ENCODE measurements at regions not wholly inside any gene's neighbourhood (a gene's known extent, or its start where the extent isn't known, plus 50 kb on each side); places are given as distances from the start of the nearest gene placed in this dataset.

DNA sequence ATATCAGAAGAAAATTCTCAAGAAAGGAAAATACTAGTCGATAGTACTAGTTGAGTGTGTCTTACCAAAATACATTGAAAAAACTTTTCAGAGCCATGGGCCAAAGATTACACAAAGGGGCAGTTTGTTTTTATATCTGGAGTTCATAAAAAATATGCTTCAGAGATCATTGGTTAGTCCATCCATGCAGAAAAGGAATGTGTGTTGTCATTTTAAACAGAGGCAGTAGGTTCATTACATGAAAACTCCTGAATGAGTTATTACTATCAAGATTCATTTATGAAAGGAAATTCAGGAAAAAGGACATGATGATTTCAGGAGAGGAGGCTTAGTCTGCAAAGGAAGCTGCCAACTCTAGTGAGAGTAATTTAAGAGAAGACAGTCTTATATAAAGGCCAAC is 354.8 kb downstream of the AEBP2 start:
- H3K36me3 ChIP-seq (ENCODE audit: control insufficient read depth in 2 of 2, insufficient read depth in 2 of 2, low read length in 2 of 2) = no peaks in the 10 kb centered on the region
- H3K9me3 ChIP-seq (ENCODE audit: control insufficient read depth in 2 of 2, low read length in 2 of 2) = no peaks in the 10 kb centered on the region
- H3K9ac ChIP-seq (ENCODE audit: low read length in 2 of 2) = no peak overlapping the region
- H3K4me3 ChIP-seq (ENCODE audit: low read length in 2 of 2) = no peak overlapping the region
- no peaks in the 10 kb centered on the region for H3K27me3 ChIP-seq (ENCODE audit: control insufficient read depth in 1 of 2, insufficient read depth in 2 of 2, low read length in 2 of 2)
- no peak overlapping the region for H3K27ac ChIP-seq (ENCODE audit: low read length)
- H3K4me1 ChIP-seq (ENCODE audit: control insufficient read depth, insufficient read depth, low read length) = no peaks in the 10 kb centered on the region

DNA sequence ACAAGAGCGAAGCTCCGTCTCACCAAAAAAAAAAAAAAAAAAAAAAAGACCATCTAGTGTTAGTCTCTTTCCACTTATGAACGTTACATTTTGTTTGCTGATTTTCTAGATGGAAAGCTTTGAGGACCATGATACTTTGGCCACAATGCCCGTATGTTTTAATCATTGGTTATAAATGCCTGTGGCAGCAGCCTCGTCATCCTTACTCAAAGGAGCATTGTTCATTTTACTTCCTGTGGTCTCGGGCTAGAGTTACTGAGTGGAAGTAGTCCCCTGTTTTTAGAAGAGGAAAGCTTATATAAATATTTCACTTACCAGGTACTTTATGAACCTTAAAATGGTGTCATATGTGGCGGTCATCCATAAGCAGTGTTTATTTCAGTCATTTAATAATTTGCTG is 359.9 kb downstream of the AEBP2 start:
- no peaks in the 10 kb centered on the region for H3K4me1 ChIP-seq (ENCODE audit: control insufficient read depth, insufficient read depth, low read length)
- no peak overlapping the region for H3K27ac ChIP-seq (ENCODE audit: low read length)

DNA sequence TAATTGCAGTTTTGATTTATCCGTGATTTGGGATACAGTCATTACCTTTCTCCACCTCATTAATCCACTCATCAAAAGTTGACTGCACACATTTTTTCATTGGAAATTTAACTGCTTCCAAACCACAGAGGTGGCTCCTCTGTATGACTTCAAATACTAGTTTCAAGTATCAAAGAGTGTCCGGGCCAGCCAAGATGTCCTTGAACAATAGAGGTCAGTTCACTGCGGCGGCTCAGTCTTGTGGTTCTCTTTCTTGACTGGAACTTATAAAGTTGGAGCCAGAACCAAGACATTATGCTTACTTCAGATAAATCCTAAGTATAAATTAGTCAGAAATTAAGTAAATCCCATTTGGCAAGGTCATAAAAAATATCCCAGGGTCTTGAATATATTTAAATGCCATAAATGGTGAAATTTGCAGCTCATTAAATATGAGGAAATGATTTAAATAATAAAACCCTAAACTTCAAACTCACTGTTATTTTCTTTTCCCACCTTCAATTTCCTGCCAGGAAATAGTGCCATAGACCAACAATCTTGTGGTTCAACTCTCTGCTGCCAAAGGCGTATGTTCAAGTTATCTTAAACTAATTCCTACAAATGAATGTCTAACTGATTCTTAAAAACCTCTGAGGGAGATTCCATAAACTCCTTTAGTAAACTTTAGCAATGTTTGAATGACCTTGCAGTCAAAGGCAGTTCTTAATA is 360.8 kb downstream of the AEBP2 start:
- Histone ChIP-seq H3K27ac (ENCODE audit: low read length) (no peak overlapping the region), H3K9ac (ENCODE audit: low read length in 2 of 2) (no peak overlapping the region), H3K27me3 (ENCODE audit: control insufficient read depth in 1 of 2, insufficient read depth in 2 of 2, low read length in 2 of 2) (no peaks in the 10 kb centered on the region), H3K36me3 (ENCODE audit: control insufficient read depth in 2 of 2, insufficient read depth in 2 of 2, low read length in 2 of 2) (no peaks in the 10 kb centered on the region), H3K9me3 (ENCODE audit: control insufficient read depth in 2 of 2, low read length in 2 of 2) (no peaks in the 10 kb centered on the region), H3K4me1 (ENCODE audit: control insufficient read depth, insufficient read depth, low read length) (no peaks in the 10 kb centered on the region), H3K4me3 (ENCODE audit: low read length in 2 of 2) (no peak overlapping the region)

More for the DNA sequence above, 359.9 kb downstream of the AEBP2 start:
- no peak overlapping the region for H3K4me3 ChIP-seq (ENCODE audit: low read length in 2 of 2)
- H3K9me3 ChIP-seq (ENCODE audit: control insufficient read depth in 2 of 2, low read length in 2 of 2) = no peaks in the 10 kb centered on the region
- H3K9ac ChIP-seq (ENCODE audit: low read length in 2 of 2) = no peak overlapping the region
- no peaks in the 10 kb centered on the region for H3K36me3 ChIP-seq (ENCODE audit: control insufficient read depth in 2 of 2, insufficient read depth in 2 of 2, low read length in 2 of 2)
- no peaks in the 10 kb centered on the region for H3K27me3 ChIP-seq (ENCODE audit: control insufficient read depth in 1 of 2, insufficient read depth in 2 of 2, low read length in 2 of 2)

DNA sequence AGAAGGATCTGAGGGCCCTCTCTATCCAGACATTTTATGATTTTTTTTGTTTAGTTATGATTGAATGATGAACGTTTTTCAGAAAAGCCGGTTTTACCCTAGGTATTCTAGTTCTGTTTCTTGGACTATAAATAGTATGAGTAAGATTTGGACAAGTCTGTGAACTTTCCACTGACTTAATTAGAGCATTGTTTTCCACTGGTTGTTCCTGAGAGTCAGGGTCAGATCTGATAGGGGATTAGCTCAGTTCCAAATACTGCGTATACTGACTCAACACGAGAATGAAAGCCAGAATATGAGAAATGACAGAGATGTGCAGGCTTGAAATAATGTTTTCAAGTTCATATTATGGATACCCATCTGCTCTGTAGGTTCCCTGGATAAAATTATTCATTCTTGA is 361.6 kb downstream of the AEBP2 start:
- H3K27me3 ChIP-seq (ENCODE audit: control insufficient read depth in 1 of 2, insufficient read depth in 2 of 2, low read length in 2 of 2) = no peaks in the 10 kb centered on the region
- no peaks in the 10 kb centered on the region for H3K36me3 ChIP-seq (ENCODE audit: control insufficient read depth in 2 of 2, insufficient read depth in 2 of 2, low read length in 2 of 2)
- H3K4me3 ChIP-seq (ENCODE audit: low read length in 2 of 2) = no peak overlapping the region
- H3K4me1 ChIP-seq (ENCODE audit: control insufficient read depth, insufficient read depth, low read length) = no peaks in the 10 kb centered on the region
- no peak overlapping the region for H3K9ac ChIP-seq (ENCODE audit: low read length in 2 of 2)
- H3K9me3 ChIP-seq (ENCODE audit: control insufficient read depth in 2 of 2, low read length in 2 of 2) = no peaks in the 10 kb centered on the region
- no peak overlapping the region for H3K27ac ChIP-seq (ENCODE audit: low read length)

DNA sequence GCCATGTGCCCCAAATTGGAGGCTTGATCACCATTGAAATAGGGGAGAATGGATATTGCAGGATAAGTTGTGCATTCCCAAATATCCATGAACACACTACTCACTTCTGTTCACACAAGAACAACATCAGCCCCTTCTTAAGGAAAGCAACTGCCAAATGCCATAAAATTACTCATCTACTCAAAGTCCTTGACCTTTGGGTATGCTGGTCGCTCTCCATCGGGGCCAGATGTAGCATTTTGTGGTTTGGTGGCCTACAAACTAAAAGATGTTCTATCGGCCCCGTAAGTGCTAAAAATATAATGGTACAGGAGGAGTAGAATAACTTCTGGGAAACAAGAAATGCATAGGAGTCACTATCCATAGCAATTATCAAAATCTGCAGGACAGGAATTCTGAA is 362.6 kb downstream of the AEBP2 start:
- Histone ChIP-seq H3K4me1 (ENCODE audit: control insufficient read depth, insufficient read depth, low read length) (no peaks in the 10 kb centered on the region), H3K4me3 (ENCODE audit: low read length in 2 of 2) (no peak overlapping the region), H3K27ac (ENCODE audit: low read length) (no peak overlapping the region), H3K27me3 (ENCODE audit: control insufficient read depth in 1 of 2, insufficient read depth in 2 of 2, low read length in 2 of 2) (no peaks in the 10 kb centered on the region), H3K36me3 (ENCODE audit: control insufficient read depth in 2 of 2, insufficient read depth in 2 of 2, low read length in 2 of 2) (no peaks in the 10 kb centered on the region), H3K9ac (ENCODE audit: low read length in 2 of 2) (no peak overlapping the region), H3K9me3 (ENCODE audit: control insufficient read depth in 2 of 2, low read length in 2 of 2) (no peaks in the 10 kb centered on the region)

DNA sequence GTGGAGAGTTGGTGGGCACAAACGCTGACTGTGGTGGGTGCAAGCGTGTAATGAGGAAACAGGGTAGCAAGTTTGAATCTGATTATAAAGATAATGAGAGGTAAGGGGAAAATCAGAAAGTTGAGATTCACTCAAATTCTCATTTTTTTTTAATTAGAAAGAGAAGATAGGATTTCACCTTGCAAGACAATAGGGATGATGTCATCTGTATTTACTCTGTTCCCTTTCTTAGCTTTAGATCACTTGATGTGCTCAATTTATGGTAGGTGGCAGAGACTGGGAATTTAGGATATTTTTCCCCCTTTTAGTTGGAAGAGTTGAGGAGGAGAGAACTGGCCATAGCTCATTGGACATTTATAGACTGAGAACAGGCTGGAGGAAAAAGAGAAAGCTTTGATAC is 363.6 kb downstream of the AEBP2 start:
- no peaks in the 10 kb centered on the region for H3K27me3 ChIP-seq (ENCODE audit: control insufficient read depth in 1 of 2, insufficient read depth in 2 of 2, low read length in 2 of 2)
- H3K9ac ChIP-seq (ENCODE audit: low read length in 2 of 2) = no peak overlapping the region
- H3K27ac ChIP-seq (ENCODE audit: low read length) = no peak overlapping the region
- H3K4me3 ChIP-seq (ENCODE audit: low read length in 2 of 2) = no peak overlapping the region
- no peaks in the 10 kb centered on the region for H3K9me3 ChIP-seq (ENCODE audit: control insufficient read depth in 2 of 2, low read length in 2 of 2)
- H3K4me1 ChIP-seq (ENCODE audit: control insufficient read depth, insufficient read depth, low read length) = no peaks in the 10 kb centered on the region
- no peaks in the 10 kb centered on the region for H3K36me3 ChIP-seq (ENCODE audit: control insufficient read depth in 2 of 2, insufficient read depth in 2 of 2, low read length in 2 of 2)

- H3K27ac ChIP-seq (ENCODE audit: low read length) = no peak overlapping the region
- no peaks in the 10 kb centered on the region for H3K4me1 ChIP-seq (ENCODE audit: control insufficient read depth, insufficient read depth, low read length)
- H3K4me3 ChIP-seq (ENCODE audit: low read length in 2 of 2) = no peak overlapping the region
- H3K27me3 ChIP-seq (ENCODE audit: control insufficient read depth in 1 of 2, insufficient read depth in 2 of 2, low read length in 2 of 2) = no peaks in the 10 kb centered on the region
- H3K36me3 ChIP-seq (ENCODE audit: control insufficient read depth in 2 of 2, insufficient read depth in 2 of 2, low read length in 2 of 2) = no peaks in the 10 kb centered on the region
- H3K9ac ChIP-seq (ENCODE audit: low read length in 2 of 2) = no peak overlapping the region
- H3K9me3 ChIP-seq (ENCODE audit: control insufficient read depth in 2 of 2, low read length in 2 of 2) = peaks cover 0 to 4% of the 10 kb centered on the region in 2 donors
Observed at GRCh38 chr12:19804737-19805136, 365.4 kb downstream of the AEBP2 start.

DNA sequence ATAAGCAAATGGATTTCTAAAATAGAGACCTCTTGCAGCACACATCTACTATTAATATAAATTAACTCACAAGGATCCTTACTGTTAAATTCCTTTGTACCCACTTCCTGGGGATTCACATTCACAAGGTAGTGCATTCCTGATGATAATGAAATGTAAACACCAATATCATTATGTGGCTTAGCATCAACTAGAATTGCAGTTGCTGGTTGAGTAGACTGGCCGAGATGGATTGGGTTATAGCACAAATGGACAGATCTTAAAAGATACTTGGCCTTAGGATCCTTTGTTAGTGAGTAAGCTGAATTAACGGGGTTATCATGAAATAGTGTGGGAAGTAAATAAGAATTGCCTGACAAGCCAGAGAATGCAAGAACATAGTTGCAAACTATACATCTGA is 369.1 kb downstream of the AEBP2 start:
- no peak overlapping the region for H3K9ac ChIP-seq (ENCODE audit: low read length in 2 of 2)
- no peaks in the 10 kb centered on the region for H3K27me3 ChIP-seq (ENCODE audit: control insufficient read depth in 1 of 2, insufficient read depth in 2 of 2, low read length in 2 of 2)
- no peaks in the 10 kb centered on the region for H3K4me1 ChIP-seq (ENCODE audit: control insufficient read depth, insufficient read depth, low read length)
- H3K9me3 ChIP-seq (ENCODE audit: control insufficient read depth in 2 of 2, low read length in 2 of 2) = peaks cover 0 to 4% of the 10 kb centered on the region in 2 donors
- no peak overlapping the region for H3K27ac ChIP-seq (ENCODE audit: low read length)
- no peak overlapping the region for H3K4me3 ChIP-seq (ENCODE audit: low read length in 2 of 2)
- H3K36me3 ChIP-seq (ENCODE audit: control insufficient read depth in 2 of 2, insufficient read depth in 2 of 2, low read length in 2 of 2) = no peaks in the 10 kb centered on the region

- no peaks in the 10 kb centered on the region for H3K4me1 ChIP-seq (ENCODE audit: control insufficient read depth, insufficient read depth, low read length)
Observed at GRCh38 chr12:19810213-19810612, 370.9 kb downstream of the AEBP2 start.

DNA sequence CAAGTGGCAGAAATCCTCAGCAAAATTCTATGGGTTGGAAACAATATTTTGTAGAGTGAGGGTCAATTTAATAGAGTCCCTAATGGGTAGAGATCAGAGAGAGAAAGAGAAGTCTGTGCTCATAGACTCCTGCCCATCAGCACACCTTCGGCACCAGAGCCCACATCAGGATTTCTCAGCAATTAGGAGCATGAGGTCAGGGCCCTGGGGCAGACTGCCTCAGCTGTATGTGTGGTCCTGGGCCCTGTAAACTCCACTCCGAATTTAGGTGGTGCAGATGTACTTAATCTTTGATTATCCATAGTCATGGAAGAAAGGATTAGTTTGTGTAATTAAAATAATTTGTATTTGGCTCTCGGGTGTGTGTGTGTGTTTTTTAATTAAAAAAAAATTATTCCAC is 372.6 kb downstream of the AEBP2 start:
- H3K27ac ChIP-seq (ENCODE audit: low read length) = no peak overlapping the region
- no peaks in the 10 kb centered on the region for H3K4me1 ChIP-seq (ENCODE audit: control insufficient read depth, insufficient read depth, low read length)
- H3K36me3 ChIP-seq (ENCODE audit: control insufficient read depth in 2 of 2, insufficient read depth in 2 of 2, low read length in 2 of 2) = no peaks in the 10 kb centered on the region
- no peaks in the 10 kb centered on the region for H3K27me3 ChIP-seq (ENCODE audit: control insufficient read depth in 1 of 2, insufficient read depth in 2 of 2, low read length in 2 of 2)
- H3K4me3 ChIP-seq (ENCODE audit: low read length in 2 of 2) = no peak overlapping the region
- H3K9ac ChIP-seq (ENCODE audit: low read length in 2 of 2) = no peak overlapping the region
- H3K9me3 ChIP-seq (ENCODE audit: control insufficient read depth in 2 of 2, low read length in 2 of 2) = peaks cover 0 to 4% of the 10 kb centered on the region in 2 donors

More at GRCh38 chr12:19810213-19810612, 370.9 kb downstream of the AEBP2 start:
- H3K27ac ChIP-seq (ENCODE audit: low read length) = no peak overlapping the region
- no peaks in the 10 kb centered on the region for H3K27me3 ChIP-seq (ENCODE audit: control insufficient read depth in 1 of 2, insufficient read depth in 2 of 2, low read length in 2 of 2)
- H3K9me3 ChIP-seq (ENCODE audit: control insufficient read depth in 2 of 2, low read length in 2 of 2) = peaks cover 0 to 4% of the 10 kb centered on the region in 2 donors
- no peak overlapping the region for H3K4me3 ChIP-seq (ENCODE audit: low read length in 2 of 2)
- no peak overlapping the region for H3K9ac ChIP-seq (ENCODE audit: low read length in 2 of 2)
- no peaks in the 10 kb centered on the region for H3K36me3 ChIP-seq (ENCODE audit: control insufficient read depth in 2 of 2, insufficient read depth in 2 of 2, low read length in 2 of 2)

GRCh38 chr12:19819231-19819630 is 379.9 kb downstream of the AEBP2 start:
- Histone ChIP-seq H3K9me3 (ENCODE audit: control insufficient read depth in 2 of 2, low read length in 2 of 2) (no peaks in the 10 kb centered on the region), H3K36me3 (ENCODE audit: control insufficient read depth in 2 of 2, insufficient read depth in 2 of 2, low read length in 2 of 2) (no peaks in the 10 kb centered on the region), H3K4me3 (ENCODE audit: low read length in 2 of 2) (no peak overlapping the region), H3K4me1 (ENCODE audit: control insufficient read depth, insufficient read depth, low read length) (no peaks in the 10 kb centered on the region), H3K27ac (ENCODE audit: low read length) (no peak overlapping the region), H3K27me3 (ENCODE audit: control insufficient read depth in 1 of 2, insufficient read depth in 2 of 2, low read length in 2 of 2) (no peaks in the 10 kb centered on the region), H3K9ac (ENCODE audit: low read length in 2 of 2) (no peak overlapping the region)
